GM18502 (cell line): ENCODE measurements at regions not wholly inside any gene's neighbourhood (a gene's known extent, or its start where the extent isn't known, plus 50 kb on each side); places are given as distances from the start of the nearest gene placed in this dataset.

Experiments used
- ATAC-seq: cut with Tn5 transposase; IDR thresholded peaks from one replicate; pipeline ENCODE4 v1.9.1; 2021; ENCODE audit warnings: mild to moderate bottlenecking; ENCODE audit not compliant: unreplicated experiment, poor library complexity

GRCh38 chr15:47548231-47548630 lies 169.1 kb upstream of the SEMA6D start:
- no peak for ATAC-seq

GRCh38 chr15:47548986-47549385 lies 168.3 kb upstream of the SEMA6D start:
- ATAC-seq: no peak

GRCh38 chr15:47551079-47551478 lies 166.2 kb upstream of the SEMA6D start:
- ATAC-seq: no peak

GRCh38 chr15:47551546-47551945 lies 165.8 kb upstream of the SEMA6D start:
- ATAC-seq: no peak

- no peak for ATAC-seq
These were observed 164.2 kb upstream of the SEMA6D start for GRCh38 chr15:47552978-47553608.

GRCh38 chr15:47553947-47554346 lies 163.4 kb upstream of the SEMA6D start:
- ATAC-seq: no peak

GRCh38 chr15:47561102-47561501 lies 156.2 kb upstream of the SEMA6D start:
- ATAC-seq: no peak

GRCh38 chr15:47565949-47566348 lies 151.4 kb upstream of the SEMA6D start:
- no peak for ATAC-seq

- ATAC-seq: no peak
These were observed 150.7 kb upstream of the SEMA6D start for GRCh38 chr15:47566610-47567009.

GRCh38 chr15:47568030-47568429 lies 149.3 kb upstream of the SEMA6D start:
- no peak for ATAC-seq

GRCh38 chr15:47570044-47570443 lies 147.3 kb upstream of the SEMA6D start:
- ATAC-seq: no peak

GRCh38 chr15:47570451-47570850 lies 146.9 kb upstream of the SEMA6D start:
- no peak for ATAC-seq

GRCh38 chr15:47570881-47571640 lies 146.2 kb upstream of the SEMA6D start:
- ATAC-seq: no peak

- no peak for ATAC-seq
These were observed 143.6 kb upstream of the SEMA6D start for GRCh38 chr15:47573673-47574072.

GRCh38 chr15:47577000-47577399 lies 140.3 kb upstream of the SEMA6D start:
- ATAC-seq: no peak

GRCh38 chr15:47577461-47577860 lies 139.8 kb upstream of the SEMA6D start:
- ATAC-seq: no peak

GRCh38 chr15:47582233-47582632 lies 135.1 kb upstream of the SEMA6D start:
- ATAC-seq: no peak

GRCh38 chr15:47584316-47584715 lies 133.0 kb upstream of the SEMA6D start:
- ATAC-seq: no peak

- ATAC-seq: no peak
These were observed 130.6 kb upstream of the SEMA6D start for GRCh38 chr15:47586653-47587224.

GRCh38 chr15:47587940-47588802 lies 129.1 kb upstream of the SEMA6D start:
- no peak for ATAC-seq

- no peak for ATAC-seq
These were observed 128.3 kb upstream of the SEMA6D start for GRCh38 chr15:47588958-47589357.
